ENCODE measurements at regions not wholly inside any gene's neighbourhood (a gene's known extent, or its start where the extent isn't known, plus 50 kb on each side); places are given as distances from the start of the nearest gene placed in this dataset.

DNA sequence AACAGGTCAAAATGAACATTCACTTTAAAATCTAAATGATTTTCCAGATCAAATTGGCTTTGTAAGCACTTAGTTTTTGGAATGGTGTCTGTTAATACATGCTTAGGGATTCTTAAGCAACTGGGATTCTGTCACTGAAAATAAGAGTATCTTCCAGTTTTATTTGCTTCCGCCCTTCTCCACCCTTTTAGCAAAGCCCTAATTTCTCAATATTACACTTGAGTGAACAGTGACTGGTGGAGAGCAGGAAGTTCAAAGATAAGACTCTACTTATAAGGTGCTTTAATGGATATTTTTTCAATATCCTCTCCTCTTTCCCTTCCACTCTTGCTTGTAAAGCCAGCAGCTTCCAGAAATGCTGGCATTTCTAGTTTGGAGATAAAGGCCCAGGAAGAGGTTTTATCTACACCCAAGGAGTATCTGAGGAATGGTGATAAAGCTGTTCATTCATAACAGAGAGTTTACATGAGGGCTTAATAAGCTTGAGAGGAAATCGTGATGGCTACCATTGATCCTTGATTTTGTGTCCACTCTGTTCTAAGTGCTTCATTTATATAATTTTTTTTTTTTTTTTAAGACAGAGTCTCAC, 265.9 kb upstream of the PRICKLE1 start:
- DNase-seq (ENCODE audit: low spot score): no peak

GRCh38 chr12:42854826-42855225, 265.3 kb upstream of the PRICKLE1 start:
- DNase-seq (ENCODE audit: low spot score): no peak

- no peak for DNase-seq (ENCODE audit: low spot score)
These were observed 264.7 kb upstream of the PRICKLE1 start for GRCh38 chr12:42854208-42854607.

DNA sequence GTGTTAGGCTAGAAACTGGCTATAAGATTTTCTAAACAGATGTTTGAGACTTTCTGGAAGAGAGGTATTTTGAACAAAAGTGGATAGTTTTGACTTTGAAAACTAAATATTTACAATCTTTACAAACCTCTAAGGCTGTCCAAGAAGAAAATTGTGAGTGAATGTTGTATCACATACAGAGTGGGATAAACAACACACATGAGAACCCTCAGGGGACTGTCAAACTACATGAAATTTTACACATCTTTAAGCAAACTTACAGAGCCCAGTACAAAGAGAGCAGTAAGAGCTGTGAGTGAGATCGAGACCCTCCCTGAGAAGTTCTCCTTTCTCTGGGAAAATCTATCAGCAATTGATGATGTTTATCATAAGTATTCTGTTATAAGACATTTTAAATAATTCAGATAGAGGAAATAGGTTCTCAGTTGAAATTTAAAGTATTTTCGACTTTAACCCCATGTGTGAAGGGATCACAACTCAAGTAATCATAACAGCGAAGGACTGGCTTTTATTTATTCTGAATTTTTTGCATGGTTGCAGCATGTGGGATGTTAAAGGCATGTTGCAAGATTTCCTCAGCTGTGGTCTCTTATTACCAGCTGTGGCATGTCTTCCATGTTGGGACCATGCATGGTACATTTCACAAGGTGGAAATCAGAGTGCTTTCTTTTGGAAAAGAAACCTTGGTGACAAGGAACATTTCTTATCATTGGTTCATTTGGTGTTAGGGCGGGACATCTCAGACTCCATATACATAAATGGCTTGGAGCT, 264.0 kb upstream of the PRICKLE1 start:
- no peak for DNase-seq (ENCODE audit: low spot score)

DNA sequence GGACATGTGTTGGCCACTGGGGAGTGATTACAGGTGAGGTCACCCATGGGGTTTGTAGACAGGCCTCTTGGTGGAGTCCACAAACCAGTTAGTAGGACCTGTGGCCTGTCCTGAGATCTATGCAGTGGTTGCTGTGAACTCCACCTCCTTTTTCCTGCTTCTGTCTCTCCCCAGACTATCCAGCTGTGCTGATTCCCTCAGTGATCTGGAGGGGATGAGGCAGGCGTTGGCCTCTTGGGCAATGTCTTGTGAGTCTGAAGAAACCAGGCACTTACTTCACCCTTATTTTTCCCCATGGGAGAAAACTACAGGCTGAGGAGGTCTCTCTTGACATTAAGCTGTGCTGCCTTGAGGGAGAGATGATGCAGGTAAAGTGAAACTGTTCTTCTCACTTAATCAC, 257.2 kb upstream of the PRICKLE1 start:
- no peak for DNase-seq (ENCODE audit: low spot score)

DNA sequence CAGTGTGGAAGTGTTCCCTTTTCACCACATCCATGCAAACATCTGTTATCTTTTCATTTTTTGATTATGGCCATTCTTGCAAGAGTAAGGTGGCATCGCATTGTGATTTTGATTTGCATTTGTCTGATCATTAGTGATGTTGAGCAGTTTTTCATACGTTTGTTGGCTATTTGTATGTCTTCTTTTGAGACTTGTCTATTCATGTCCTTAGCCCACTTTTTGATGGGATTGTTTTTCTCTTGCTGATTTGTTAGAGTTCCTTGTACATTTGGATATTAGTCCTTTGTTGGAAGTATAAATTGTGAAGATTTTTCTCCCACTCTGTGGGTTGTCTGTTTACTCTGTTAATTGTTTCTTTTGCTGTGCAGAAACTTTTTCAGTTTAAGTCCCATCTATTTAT, 244.5 kb upstream of the PRICKLE1 start:
- no peak for DNase-seq (ENCODE audit: low spot score)

GRCh38 chr12:42828836-42829235, 239.3 kb upstream of the PRICKLE1 start:
- no peak for DNase-seq (ENCODE audit: low spot score)

DNA sequence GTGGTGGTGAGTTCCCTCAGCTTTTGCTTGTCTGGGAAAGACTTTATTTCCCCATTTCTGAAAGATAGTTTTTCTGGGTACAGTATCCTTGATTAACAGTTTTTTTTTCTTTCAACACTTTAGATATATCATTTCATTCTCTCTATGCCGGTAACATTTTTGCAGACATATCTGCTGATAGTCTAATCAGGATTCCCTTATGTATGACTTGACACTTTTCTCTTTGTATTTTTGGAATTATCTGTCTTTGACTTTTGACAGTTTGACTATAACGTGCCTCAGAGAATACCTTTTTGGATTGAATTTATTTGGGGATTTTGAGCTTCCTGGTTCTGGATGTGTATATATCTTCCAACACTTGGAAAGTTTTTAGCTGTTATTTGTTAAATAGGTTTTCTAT, 234.8 kb upstream of the PRICKLE1 start:
- no peak for DNase-seq (ENCODE audit: low spot score)

DNA sequence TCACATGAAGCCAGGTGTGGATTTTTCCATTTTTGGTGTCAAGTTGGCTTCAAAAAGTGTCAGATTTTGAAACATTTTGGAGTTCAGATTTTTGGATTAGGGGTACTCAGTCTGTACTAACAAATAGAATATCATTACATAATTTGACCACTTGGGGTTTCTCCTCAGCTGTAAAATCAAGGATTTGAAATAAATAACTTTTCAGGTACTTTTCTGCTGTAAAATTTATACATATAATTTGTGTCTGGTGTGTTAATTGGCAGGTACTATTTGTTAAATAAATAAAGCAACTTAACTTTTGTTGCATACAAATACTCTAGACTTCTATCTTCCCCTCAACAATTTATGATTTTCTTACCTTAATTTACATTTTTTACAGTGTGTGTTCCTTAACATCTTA, 234.1 kb upstream of the PRICKLE1 start:
- no peak for DNase-seq (ENCODE audit: low spot score)

DNA sequence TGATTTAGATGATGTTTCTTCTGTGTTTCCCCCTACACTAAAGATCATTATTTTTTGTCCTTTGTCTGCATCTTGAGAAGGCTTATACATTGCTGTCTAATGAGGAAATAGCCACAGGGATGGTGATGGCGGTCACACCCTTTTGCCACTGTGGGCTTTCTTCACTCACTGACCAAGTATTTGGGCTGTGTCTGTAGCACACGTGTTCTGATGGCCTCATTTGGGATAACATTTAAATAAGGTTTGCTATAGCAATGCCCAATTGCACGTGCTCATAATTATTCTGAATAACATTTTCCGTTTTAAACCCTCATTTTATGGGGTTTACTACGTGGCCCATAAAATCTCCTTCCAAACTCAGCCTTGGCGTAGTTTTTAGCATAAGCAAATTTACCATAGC, 230.3 kb upstream of the PRICKLE1 start:
- no peak for DNase-seq (ENCODE audit: low spot score)

GRCh38 chr12:42815068-42815467, 225.5 kb upstream of the PRICKLE1 start:
- no peak for DNase-seq (ENCODE audit: low spot score)

DNA sequence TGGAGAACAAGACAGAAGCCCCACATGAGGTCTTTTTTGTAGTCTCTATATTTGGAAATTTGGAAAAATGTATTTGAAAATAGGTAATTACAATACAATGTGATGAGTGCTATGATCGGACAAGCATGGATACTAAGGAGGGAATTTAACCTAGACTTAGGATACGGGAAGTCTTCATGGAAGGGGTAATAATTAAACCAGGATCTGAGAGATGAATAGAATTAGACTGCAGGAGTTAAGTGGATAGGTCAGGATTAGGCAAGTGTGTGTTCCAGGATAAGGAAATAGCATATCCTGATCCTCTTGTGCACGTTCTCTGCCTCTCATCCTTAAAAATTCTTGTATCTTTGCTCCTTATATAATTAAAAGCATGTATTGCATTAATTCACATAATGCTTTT, 223.3 kb upstream of the PRICKLE1 start:
- DNase-seq (ENCODE audit: low spot score): no peak

- DNase-seq (ENCODE audit: low spot score): no peak
These were observed 222.5 kb upstream of the PRICKLE1 start for GRCh38 chr12:42812086-42812485.

DNA sequence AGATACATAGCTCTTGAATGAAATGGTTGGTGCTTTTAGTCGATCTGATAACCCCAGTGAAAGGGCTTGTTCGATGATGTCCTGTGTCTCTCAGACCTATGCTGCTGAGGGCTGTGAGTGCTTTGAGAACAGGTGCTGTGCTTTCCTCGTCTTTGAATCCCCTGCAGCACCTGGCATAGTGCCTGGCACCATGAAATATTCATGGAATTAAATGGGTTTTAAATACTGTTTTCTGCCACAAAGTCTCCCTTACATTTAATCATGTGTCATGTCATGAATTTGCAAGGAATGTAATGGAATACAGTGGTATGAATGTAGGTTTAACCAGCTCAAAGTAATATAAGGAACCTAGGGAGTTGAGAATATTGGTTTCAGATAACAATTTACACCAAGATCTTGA, 220.5 kb upstream of the PRICKLE1 start:
- DNase-seq (ENCODE audit: low spot score): no peak

DNA sequence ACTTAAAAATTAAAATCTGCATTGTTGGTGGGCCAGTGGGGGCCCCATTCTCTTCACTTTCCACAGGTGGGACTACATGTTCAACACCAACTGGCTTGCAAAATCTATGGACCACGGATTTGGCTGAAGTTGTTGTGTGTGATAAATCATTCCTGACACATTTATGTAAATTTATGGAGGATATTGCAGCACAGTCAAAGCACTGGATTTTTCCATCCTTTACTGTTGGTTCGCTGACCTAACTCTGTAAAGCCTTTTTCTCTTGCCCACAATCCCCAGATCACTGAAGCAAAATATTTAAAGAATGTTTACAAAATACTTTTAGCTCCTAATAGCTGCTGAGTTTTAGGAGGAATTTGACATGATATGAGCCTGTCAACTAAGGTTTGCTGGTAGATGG, 219.7 kb upstream of the PRICKLE1 start:
- DNase-seq (ENCODE audit: low spot score): no peak

DNA sequence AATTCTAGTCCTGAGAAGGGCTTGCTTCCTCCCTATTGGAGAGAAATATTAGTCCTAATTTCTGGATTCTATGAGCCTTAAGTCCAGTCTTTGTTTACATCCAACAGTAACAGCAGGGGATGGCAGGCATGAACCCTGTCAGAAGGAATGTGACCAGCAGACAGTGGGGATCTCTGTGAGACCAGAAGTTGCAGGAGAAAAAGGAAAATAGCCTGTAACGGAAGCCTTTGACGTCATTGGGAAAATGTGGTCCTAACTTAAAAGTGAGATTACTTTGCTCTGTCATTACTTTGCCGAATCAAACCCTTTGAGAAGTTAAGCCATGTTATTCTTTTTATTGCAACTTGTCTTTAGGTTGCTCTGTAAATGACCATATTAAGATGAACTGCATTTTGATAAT, 218.2 kb upstream of the PRICKLE1 start:
- no peak for DNase-seq (ENCODE audit: low spot score)

DNA sequence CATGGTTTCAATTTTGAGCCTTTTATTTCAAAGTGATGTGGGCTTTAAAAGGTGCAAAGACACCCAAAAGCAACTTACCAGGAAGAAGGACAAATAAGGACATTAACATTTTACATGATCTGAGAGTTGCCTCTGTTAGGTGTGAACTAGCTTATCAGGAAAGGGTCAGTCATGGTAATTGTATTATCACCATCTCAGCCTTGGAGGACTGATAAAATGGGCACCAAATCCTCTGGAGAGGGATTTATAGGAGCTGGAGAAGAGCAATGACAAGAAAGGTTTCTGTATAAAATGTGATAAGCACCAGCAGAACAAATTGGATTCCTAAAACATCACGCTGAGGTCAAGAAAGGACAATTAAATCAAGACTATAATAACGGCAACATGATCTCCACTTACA, 217.7 kb upstream of the PRICKLE1 start:
- DNase-seq (ENCODE audit: low spot score): no peak

DNA sequence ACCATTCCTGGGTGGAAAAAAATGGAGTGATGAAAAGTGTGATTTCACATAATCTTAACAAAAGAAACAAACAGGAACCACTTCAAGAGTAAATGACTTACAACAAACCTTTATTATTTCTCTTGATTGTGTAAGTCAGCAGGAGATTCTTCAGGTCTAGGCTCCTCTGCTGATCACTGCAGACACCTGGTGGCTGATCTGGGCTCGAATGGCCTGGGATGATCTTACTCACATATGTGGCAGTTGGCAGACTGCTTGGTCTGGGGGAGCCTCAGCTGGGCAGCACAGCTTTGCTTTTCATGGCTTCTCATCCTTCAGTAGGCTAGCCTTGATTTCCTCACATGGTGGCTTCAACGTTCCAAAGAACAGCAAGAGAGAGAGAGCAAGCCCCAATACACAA, 215.4 kb upstream of the PRICKLE1 start:
- DNase-seq (ENCODE audit: low spot score): no peak

DNA sequence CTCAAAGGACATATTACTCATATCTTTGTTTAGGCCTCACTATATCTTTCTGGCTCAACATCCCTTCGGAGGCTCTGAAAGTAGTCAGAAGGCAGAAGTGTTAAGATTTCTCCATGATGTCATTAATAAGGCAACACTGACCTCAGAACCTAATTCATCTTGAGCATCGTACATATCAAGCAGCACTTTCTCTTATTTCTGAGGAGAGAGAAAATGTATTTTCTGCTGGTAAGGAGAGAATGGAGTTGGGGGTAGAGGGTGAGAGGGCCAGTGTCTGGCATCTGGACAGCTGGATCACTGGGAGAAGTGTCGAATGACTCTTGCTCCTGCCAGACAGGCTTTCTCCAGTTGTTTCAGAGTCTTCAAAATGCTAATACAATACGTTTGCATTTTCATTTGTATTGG, 213.2 kb upstream of the PRICKLE1 start:
- DNase-seq (ENCODE audit: low spot score): no peak

DNA sequence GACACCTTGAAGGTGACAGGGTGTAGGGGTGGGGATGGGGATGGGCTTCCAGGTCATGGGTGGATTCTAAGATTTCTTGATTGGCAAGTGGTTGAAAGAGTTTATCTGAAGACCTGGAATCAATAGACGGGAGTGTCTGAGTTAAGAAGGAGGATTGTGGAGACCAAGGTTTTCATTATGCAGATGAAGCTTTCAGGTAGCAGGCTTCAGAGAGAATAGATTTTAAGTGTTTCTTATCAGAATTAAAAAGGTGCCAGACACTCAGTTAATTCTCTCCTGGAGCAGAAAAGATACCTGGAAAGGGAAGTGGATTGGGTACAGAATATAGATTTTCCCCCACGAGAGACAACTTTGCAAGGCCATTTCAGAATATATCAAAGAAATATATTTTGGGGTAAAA, 211.7 kb upstream of the PRICKLE1 start:
- DNase-seq (ENCODE audit: low spot score): no peak

GRCh38 chr12:42799966-42800365, 210.4 kb upstream of the PRICKLE1 start:
- no peak for DNase-seq (ENCODE audit: low spot score)

DNA sequence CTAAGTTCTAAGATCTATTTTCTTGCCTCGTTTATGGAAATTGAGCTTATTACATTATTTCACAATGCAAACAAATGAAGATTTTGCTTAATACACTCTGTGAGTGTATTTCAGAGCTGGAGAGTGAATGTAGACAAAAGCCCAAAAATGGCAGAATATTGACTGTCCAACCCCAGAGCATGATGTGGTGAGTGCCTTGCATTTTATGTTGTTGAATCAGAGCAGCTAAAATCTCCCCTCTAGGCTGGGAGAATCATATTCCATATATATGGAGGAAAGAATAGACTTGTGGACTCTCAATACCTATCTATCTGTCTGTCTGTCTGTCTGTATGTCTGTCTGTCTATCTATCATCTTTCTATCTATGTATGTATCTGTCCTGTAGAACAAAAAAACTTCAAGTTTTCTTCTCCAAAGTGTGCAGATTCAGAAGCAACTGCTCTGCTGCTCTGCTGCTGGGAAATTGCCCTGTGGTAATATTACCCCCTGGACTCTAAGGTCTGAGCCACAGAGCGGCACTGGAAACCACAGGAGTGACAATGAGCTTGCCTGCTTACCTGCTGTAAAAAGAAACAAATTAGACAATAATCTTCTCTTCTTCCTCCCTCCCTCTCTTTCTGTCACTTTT, 209.4 kb upstream of the PRICKLE1 start:
- no peak for DNase-seq (ENCODE audit: low spot score)

- DNase-seq (ENCODE audit: low spot score): no peak
These were observed 205.3 kb upstream of the PRICKLE1 start for GRCh38 chr12:42794806-42795205.

- DNase-seq (ENCODE audit: low spot score): no peak
These were observed 203.6 kb upstream of the PRICKLE1 start for GRCh38 chr12:42793166-42793565.

Data from pons (tissue), 1 donor.